ENCODE measurements at regions not wholly inside any gene's neighbourhood (a gene's known extent, or its start where the extent isn't known, plus 50 kb on each side); places are given as distances from the start of the nearest gene placed in this dataset.

DNA sequence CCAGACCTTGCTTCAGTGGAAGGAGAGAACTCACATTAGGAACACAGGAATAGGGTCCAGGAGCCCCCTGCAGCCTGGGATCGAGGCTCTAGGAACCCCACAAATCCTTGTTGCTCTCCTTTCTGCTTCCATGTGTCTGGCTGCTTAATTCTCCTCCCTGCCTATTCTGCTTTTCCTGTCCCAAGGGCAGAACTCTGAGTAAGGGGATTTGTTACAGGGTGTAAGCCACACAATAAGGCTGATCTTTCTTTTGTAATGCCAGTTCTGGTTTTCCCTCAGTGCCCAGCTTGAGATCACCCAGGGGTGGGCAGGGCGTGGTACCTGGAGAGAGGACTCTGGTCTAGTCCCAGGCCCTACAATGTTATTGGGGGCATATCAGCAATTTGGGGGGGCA lies 119.6 kb upstream of the MGAT5 start:
- Histone ChIP-seq H3K4ac (ENCODE audit: low read depth, low read length) (no peak overlapping the region), H3K56ac (ENCODE audit: insufficient read length, low read depth, low read length) (no peak overlapping the region), H3K14ac (ENCODE audit: insufficient read depth, low read length) (no peak overlapping the region), H3K18ac (ENCODE audit: insufficient read length, low read depth, low read length) (no peak overlapping the region), H3K79me1 (ENCODE audit: insufficient read depth, low read depth, low read length, poor library complexity, severe bottlenecking) (no peaks in the 10 kb centered on the region), H4K8ac (replicated peaks; ENCODE audit: insufficient read length, low read depth, low read length) (no peak overlapping the region), H2BK5ac (ENCODE audit: insufficient read length, low read length) (no peak overlapping the region), H4K91ac (ENCODE audit: insufficient read length, low read depth, low read length) (no peak overlapping the region), H2AFZ (ENCODE audit: low read length) (no peak overlapping the region), H3K23ac (ENCODE audit: insufficient read length, low read depth, low read length) (no peak overlapping the region), H2BK20ac (ENCODE audit: low read depth, low read length, poor library complexity, severe bottlenecking) (no peak overlapping the region), H3K4me2 (ENCODE audit: insufficient read depth, insufficient read length, low read length) (peak overlapping the region; percentile 5), H3K79me2 (ENCODE audit: insufficient read depth, low read length) (peaks cover 2% of the 10 kb centered on the region; the same call in 1 of the 2 replicates), H3K4me1 (ENCODE audit: insufficient read depth, low read length) (peaks cover 14% of the 10 kb centered on the region), H3T11ph (ENCODE audit: low read length) (no peak overlapping the region), H3K27me3 (ENCODE audit: insufficient read depth, low read length) (no peaks in the 10 kb centered on the region), H3K9ac (ENCODE audit: extremely low read depth, insufficient read length, low read length) (no peak overlapping the region), H2AK5ac (ENCODE audit: insufficient read length, low read length) (no peak overlapping the region), H3K9me3 (ENCODE audit: control insufficient read depth, low read depth, low read length) (no peaks in the 10 kb centered on the region), H3K27ac (ENCODE audit: insufficient read length, low read depth, low read length) (peak overlapping the region; percentile 11), H2BK15ac (ENCODE audit: low read depth, low read length) (no peak overlapping the region), H3K23me2 (ENCODE audit: insufficient read length, low read depth, low read length, poor library complexity, severe bottlenecking) (no peaks in the 10 kb centered on the region), H4K5ac (ENCODE audit: insufficient read length, low read depth, low read length) (no peak overlapping the region), H2BK120ac (ENCODE audit: low read depth, low read length, poor library complexity, severe bottlenecking) (no peak overlapping the region), H4K20me1 (ENCODE audit: control insufficient read depth, insufficient read depth, insufficient read length) (no peaks in the 10 kb centered on the region), H2BK12ac (ENCODE audit: insufficient read length, low read depth, low read length) (no peak overlapping the region)
- Mint-ChIP-seq H3K9me3 (peaks cover 5 to 12% of the 10 kb centered on the region in 2 experiments), H3K4me1 (peaks cover 59% of the 10 kb centered on the region in 2 experiments), H3K4me3 (peak overlapping the region; percentile 29 to 38; a peak in 2 of 5 replicates), H3K36me3 (ENCODE audit: insufficient read depth in 1 of 3, low read depth in 3 of 3) (peaks cover 12 to 15% (median 13%) of the 10 kb centered on the region in 3 experiments; a peak in 6 of 7 replicates), H3K27ac (peak overlapping the region; percentile 69 to 99 (median 81)), H3K27me3 (ENCODE audit: low read depth) (no peaks in the 10 kb centered on the region)
- no CpG with 5 or more reads among the region's 2 CpGs for WGBS (ENCODE audit: extremely low coverage, insufficient read length, low lambda C conversion rate)
- no peak for DNase-seq
- TF ChIP-seq, protein P1, sequence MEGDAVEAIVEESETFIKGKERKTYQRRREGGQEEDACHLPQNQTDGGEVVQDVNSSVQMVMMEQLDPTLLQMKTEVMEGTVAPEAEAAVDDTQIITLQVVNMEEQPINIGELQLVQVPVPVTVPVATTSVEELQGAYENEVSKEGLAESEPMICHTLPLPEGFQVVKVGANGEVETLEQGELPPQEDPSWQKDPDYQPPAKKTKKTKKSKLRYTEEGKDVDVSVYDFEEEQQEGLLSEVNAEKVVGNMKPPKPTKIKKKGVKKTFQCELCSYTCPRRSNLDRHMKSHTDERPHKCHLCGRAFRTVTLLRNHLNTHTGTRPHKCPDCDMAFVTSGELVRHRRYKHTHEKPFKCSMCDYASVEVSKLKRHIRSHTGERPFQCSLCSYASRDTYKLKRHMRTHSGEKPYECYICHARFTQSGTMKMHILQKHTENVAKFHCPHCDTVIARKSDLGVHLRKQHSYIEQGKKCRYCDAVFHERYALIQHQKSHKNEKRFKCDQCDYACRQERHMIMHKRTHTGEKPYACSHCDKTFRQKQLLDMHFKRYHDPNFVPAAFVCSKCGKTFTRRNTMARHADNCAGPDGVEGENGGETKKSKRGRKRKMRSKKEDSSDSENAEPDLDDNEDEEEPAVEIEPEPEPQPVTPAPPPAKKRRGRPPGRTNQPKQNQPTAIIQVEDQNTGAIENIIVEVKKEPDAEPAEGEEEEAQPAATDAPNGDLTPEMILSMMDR (conservative IDR thresholded peaks at IDR 0.05): no peak
